ENCODE measurements at regions not wholly inside any gene's neighbourhood (a gene's known extent, or its start where the extent isn't known, plus 50 kb on each side); places are given as distances from the start of the nearest gene placed in this dataset.

DNA sequence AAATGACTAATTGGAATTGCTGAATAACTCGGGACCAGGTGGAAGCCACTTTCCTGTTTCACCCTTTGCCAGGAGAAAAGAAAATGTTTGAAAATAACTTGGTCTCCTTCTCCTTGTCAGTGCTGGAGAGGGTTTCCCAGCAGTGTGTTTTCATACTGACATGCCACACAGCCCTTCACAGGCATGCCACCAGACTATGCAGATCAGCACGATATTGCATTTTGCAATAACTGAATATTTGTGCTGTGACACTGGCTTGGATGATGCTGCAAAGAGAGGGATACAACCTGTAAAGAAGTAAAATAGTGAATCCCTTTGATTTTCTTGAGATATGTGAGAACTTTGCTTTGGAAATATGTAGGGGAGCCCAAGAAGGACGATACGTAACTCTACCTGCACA is 200.0 kb upstream of the NAV2 start:
- no peak for DNase-seq

GRCh38 chr11:19511413-19512183 is 201.0 kb upstream of the NAV2 start:
- DNase-seq, result no peak

GRCh38 chr11:19511066-19511412 is 201.6 kb upstream of the NAV2 start:
- no peak for DNase-seq

GRCh38 chr11:19510468-19510867 is 202.2 kb upstream of the NAV2 start:
- DNase-seq, result no peak

DNA sequence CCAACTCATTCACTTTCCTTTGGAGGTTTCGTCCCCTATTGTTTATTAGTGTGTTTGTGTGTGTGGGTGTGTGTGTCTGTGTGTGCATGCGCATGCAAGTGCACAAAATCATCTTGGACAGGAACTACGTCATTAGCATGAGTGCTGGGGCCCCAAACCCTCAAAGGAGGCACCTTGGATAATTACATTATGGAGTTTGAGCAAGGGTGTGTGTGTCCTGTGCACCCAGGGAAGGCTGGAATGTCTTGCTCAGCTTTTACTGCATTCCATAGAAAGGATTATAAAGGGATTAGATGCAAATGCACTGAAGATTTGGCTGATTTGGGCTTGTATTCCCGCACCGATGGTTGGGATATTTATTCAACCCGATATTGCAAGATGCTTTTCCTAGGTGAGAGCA is 203.4 kb upstream of the NAV2 start:
- no peak for DNase-seq

- DNase-seq, result no peak
These were observed 204.5 kb upstream of the NAV2 start for GRCh38 chr11:19508165-19508564.

DNA sequence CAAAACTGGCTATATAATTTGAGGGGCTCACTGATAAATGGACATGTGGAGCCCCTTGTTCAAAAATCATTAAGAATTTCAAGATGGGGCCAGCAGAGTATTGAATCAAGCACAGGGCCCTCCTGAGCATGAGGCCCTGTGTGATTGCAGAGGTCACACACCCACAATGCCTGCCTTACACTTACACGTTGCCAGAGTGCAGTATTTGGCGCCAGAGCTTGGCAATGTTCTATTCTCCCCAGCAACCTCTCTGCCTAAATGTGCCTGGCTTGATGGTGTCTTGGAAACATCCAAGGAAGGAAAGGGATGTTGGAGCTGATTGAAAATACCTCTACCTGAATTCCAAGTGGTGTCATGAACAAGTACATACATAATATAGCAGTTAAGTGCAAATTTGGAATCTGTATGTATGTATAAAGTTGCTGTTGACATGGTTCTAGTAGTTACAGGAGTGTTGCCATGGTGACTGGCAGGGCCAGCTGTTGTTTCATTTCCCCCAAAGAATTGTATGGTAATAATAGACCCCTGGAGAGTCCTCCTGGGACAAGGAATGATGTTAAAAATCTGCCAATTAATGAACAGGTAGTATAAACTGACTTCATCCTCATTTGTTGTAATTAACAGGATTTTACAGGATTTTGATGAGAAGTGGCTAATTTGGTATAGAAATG is 205.7 kb upstream of the NAV2 start:
- DNase-seq, result no peak

DNA sequence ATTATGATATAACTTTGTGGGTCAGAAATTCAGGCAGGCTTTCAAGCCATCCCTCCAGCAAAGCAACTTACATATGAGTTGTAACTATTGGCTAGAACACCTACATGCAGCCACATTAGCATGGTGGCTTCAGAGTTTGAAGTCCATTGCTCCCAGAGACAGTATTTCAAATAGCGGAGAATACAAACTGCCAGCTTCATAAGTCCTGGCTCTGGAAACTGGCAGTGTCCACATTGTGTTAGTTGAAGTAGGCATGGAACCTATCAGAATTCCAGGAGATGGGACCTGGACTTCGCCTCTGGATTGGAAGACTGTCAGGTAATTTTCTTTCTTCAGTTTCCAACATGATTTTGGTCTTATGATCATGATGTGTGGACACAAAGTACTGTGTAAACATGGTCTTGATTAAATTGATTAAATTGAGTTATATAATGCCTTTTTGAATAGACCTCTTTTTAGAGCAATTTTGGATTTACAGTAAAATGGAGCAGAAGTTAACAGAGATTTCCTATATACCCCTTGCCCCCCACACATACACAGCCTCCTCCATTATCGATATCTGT is 209.9 kb upstream of the NAV2 start:
- no peak for DNase-seq

GRCh38 chr11:19501631-19502030 is 211.0 kb upstream of the NAV2 start:
- DNase-seq, result no peak

GRCh38 chr11:19499999-19500398 is 212.6 kb upstream of the NAV2 start:
- DNase-seq, result no peak

DNA sequence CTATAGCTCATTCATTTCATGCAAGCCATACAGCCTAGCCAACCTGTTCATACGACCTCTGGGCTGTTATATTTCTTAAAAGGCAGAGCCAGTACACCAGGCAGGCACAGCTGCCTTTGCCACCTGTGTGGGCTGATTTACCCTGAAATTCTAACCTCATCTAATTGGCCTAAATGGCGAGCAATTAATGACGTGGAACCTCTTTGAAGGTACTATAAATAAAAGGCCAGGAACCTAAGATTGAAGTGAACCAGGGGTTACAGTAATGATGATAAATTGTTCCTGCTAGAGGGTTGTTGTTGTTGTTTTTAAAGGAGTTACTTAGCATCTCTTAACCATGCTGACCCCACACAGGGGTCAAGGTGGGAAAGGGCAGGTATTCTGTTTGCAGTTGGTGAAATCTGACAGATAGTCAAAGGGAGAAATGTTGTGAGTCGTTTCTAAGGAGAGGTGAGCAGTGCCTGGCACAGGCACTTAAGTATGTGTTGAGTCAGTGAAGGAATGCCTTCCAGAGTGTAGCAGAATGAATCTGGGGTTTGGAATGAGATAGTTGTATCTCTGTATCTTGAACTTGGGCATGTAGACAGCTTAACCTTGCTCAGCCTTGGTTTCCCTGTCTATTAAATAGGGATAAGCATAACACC is 213.5 kb upstream of the NAV2 start:
- no peak for DNase-seq

GRCh38 chr11:19493446-19494213 is 219.0 kb upstream of the NAV2 start:
- DNase-seq, result no peak

- no peak for DNase-seq
These were observed 230.1 kb upstream of the NAV2 start for GRCh38 chr11:19482319-19483100.

DNA sequence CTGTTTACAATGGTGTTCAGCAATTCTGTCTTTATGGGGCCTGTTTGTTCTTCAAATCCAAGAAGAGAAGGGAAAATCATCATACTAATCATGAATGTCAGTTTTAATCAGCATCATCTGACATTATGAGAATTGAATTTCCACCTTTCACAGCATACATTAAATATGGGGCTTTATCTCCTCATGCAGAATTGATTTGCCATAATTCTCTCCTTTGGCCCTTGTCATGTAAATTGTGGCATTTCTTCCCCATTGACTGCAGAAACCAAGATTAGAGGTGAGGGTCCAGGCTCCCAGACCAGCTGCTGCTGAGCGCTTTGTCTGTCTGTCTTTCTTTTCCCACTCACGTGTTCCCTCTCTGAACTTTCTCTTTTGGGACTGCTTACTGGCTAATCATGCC is 232.1 kb upstream of the NAV2 start:
- DNase-seq, result no peak

GRCh38 chr11:19478891-19479290 is 233.7 kb upstream of the NAV2 start:
- no peak for DNase-seq

DNA sequence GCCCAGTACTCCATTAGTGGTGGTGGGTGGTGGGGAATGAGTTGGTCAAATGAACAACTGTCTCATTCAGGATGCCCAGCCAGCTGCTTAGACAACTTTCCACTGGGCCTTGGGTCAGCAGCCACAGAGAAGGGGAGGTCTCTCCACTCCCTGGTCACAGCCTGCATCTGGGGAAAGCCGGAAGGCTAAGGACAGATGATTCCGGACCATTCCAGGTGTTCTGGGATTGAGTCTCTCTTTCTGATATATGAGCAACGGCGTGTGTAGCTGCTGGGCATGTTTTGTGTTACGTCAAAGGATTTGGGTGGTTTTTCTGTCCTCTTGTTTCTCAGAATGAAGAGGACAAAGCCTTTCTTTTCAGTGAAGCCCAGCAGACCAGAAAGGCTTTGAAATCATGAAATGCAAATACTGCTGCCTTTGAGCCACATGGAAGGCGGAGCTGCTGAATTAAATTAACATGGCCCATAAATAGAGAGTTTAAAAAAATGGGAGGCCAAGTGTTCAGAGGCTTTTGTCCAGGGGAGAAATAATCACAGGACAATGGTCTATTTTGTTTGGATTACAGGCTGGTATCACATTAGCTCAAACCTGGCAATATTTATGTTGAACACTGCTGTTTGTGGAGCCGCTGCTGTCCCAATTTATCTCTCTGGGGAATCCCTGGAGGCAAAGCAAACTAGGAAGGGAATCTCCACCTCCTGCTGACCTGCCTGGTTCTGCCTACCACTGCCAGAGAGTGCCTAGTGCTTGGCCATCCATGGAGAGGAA is 234.4 kb upstream of the E2F8 start:
- no peak for DNase-seq

DNA sequence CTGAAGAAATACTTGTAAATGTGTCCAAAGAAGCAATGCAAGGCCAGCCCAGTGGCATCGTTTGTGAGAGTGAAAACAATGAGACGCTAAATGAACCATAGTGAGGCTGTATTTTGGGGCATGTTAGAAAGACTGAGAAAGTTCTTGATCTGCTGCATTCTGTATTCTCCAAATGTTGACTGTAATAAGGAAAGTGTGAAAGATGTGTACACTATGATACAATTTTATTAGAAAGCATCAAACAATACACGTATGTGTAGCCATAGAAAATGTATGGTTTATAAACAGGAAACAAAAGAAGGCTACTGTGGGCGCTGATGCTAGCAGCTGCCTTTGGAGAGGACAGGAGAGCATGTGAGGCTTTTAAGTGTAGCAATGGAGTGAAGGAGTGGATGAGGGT is 233.5 kb upstream of the E2F8 start:
- DNase-seq, result no peak

DNA sequence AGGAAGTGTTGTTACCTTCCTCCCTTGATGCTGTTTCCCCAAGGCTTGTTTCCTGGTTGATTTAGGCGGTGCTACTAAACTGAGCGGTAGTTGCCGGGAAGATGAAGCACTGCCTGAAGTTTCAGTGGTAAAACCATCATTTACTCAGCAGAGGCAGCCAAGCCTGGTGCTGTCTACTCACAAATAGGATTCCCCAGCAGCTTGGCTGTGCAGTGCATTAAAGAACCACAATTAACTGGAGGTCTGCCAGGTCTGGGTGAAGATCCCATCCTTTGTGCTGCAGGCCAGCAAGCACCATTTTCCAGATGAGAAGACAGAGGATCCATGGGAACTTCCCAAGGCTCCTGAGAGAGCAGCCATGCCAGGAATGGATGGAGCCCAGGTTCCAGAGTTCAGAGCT is 231.9 kb upstream of the E2F8 start:
- DNase-seq, result no peak

GRCh38 chr11:19467904-19468303 is 227.2 kb upstream of the E2F8 start:
- no peak for DNase-seq

GRCh38 chr11:19466314-19466713 is 225.6 kb upstream of the E2F8 start:
- no peak for DNase-seq

DNA sequence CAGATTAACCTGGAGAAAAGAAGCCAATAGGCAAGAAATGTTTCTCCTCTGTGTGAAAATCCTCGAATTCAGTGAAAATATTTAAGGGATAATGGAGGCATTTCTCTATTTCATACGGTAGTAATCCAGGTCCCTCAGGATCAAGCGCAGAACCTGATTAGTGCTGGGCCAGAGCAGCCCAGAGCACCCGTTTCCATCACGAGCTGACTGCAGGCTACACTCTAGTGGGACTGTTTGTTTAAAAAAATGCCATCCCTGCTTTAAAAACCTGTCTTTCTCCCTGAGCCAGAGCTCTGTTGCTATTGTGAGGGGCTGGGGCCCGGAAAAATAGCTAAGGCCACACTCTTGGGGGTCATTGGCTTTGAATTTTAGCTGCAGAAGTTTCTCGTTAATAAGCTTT is 223.2 kb upstream of the E2F8 start:
- no peak for DNase-seq
